ENCODE measurements at regions not wholly inside any gene's neighbourhood (a gene's known extent, or its start where the extent isn't known, plus 50 kb on each side); places are given as distances from the start of the nearest gene placed in this dataset.

GRCh38 chr3:20396335-20396734 lies 210.3 kb upstream of the SGO1 start:
- no peak overlapping the region for H3K4me3 ChIP-seq (ENCODE audit: low read length)
- Mint-ChIP-seq H3K4me3 (no peak overlapping the region), H3K27me3 (no peaks in the 10 kb centered on the region), H3K27ac (no peak overlapping the region), H3K9me3 (no peaks in the 10 kb centered on the region), H3K4me1 (ENCODE audit: low read depth) (no peaks in the 10 kb centered on the region), H3K36me3 (ENCODE audit: low read depth) (no peaks in the 10 kb centered on the region)
- TF ChIP-seq CTCF (IDR thresholded peaks at IDR 0.05) = no peak
- ATAC-seq (ENCODE audit: poor library complexity) (no peak), DNase-seq (no peak)
- POLR2A ChIA-PET = no interaction called here
- CTCF ChIA-PET = interaction anchor here (0.8 kb wide), 1 partner anchor 16 kb away, joined by 3 read pairs; no protein-coding TSS in a partner anchor
- H3K27ac ChIP-seq (ENCODE audit: low read depth in 1 of 2, low read length in 2 of 2) = no peak overlapping the region
- H3K9me3 ChIP-seq (ENCODE audit: control insufficient read depth in 1 of 2, insufficient read depth in 1 of 2, low read length in 2 of 2) = peaks cover 0 to 3% of the 10 kb centered on the region in 2 experiments
- intact Hi-C loops (cut with DNase I, micrococcal nuclease) = no loop called here
- H3K27me3 ChIP-seq (ENCODE audit: control insufficient read depth in 1 of 2, insufficient read depth in 2 of 2, low read length in 2 of 2) = no peaks in the 10 kb centered on the region
- no peaks in the 10 kb centered on the region for H3K4me1 ChIP-seq (ENCODE audit: insufficient read depth, low read length)
- H3K36me3 ChIP-seq (ENCODE audit: insufficient read depth, low read length) = no peaks in the 10 kb centered on the region

- H3K27ac ChIP-seq (ENCODE audit: low read depth in 1 of 2, low read length in 2 of 2) = no peak overlapping the region
- no peak for TF ChIP-seq CTCF (IDR thresholded peaks at IDR 0.05)
- H3K4me3 ChIP-seq (ENCODE audit: low read length) = no peak overlapping the region
- no peaks in the 10 kb centered on the region for H3K4me1 ChIP-seq (ENCODE audit: insufficient read depth, low read length)
- Mint-ChIP-seq H3K9me3 (no peaks in the 10 kb centered on the region), H3K4me1 (ENCODE audit: low read depth) (no peaks in the 10 kb centered on the region), H3K4me3 (no peak overlapping the region), H3K36me3 (ENCODE audit: low read depth) (no peaks in the 10 kb centered on the region), H3K27ac (no peak overlapping the region), H3K27me3 (no peaks in the 10 kb centered on the region)
- ChIA-PET POLR2A (no interaction called here), CTCF (no interaction called here)
- intact Hi-C loops (cut with DNase I, micrococcal nuclease) = no loop called here
- H3K27me3 ChIP-seq (ENCODE audit: control insufficient read depth in 1 of 2, insufficient read depth in 2 of 2, low read length in 2 of 2) = no peaks in the 10 kb centered on the region
- ATAC-seq (ENCODE audit: poor library complexity) (no peak), DNase-seq (no peak)
- peaks cover 0 to 3% of the 10 kb centered on the region in 2 experiments for H3K9me3 ChIP-seq (ENCODE audit: control insufficient read depth in 1 of 2, insufficient read depth in 1 of 2, low read length in 2 of 2)
- H3K36me3 ChIP-seq (ENCODE audit: insufficient read depth, low read length) = no peaks in the 10 kb centered on the region
These were observed 209.7 kb upstream of the SGO1 start for GRCh38 chr3:20395692-20396091.

- no peak overlapping the region for H3K27ac ChIP-seq (ENCODE audit: low read depth in 1 of 2, low read length in 2 of 2)
- intact Hi-C loops (cut with DNase I, micrococcal nuclease) = no loop called here
- no peak overlapping the region for H3K4me3 ChIP-seq (ENCODE audit: low read length)
- Mint-ChIP-seq H3K4me1 (ENCODE audit: low read depth) (no peaks in the 10 kb centered on the region), H3K27me3 (no peaks in the 10 kb centered on the region), H3K36me3 (ENCODE audit: low read depth) (no peaks in the 10 kb centered on the region), H3K27ac (no peak overlapping the region), H3K4me3 (no peak overlapping the region), H3K9me3 (no peaks in the 10 kb centered on the region)
- ATAC-seq (ENCODE audit: poor library complexity) (no peak), DNase-seq (no peak)
- H3K27me3 ChIP-seq (ENCODE audit: control insufficient read depth in 1 of 2, insufficient read depth in 2 of 2, low read length in 2 of 2) = no peaks in the 10 kb centered on the region
- ChIA-PET CTCF (interaction anchor here (0.6 kb wide), 1 partner anchor 8 kb away, joined by 3 read pairs; no protein-coding TSS in a partner anchor), POLR2A (no interaction called here)
- no peaks in the 10 kb centered on the region for H3K4me1 ChIP-seq (ENCODE audit: insufficient read depth, low read length)
- H3K36me3 ChIP-seq (ENCODE audit: insufficient read depth, low read length) = no peaks in the 10 kb centered on the region
- H3K9me3 ChIP-seq (ENCODE audit: control insufficient read depth in 1 of 2, insufficient read depth in 1 of 2, low read length in 2 of 2) = peaks cover 0 to 3% of the 10 kb centered on the region in 2 experiments
- no peak for TF ChIP-seq CTCF (IDR thresholded peaks at IDR 0.05)
These were observed 208.2 kb upstream of the SGO1 start for GRCh38 chr3:20394243-20394642.
